Astrocyte (in vitro differentiated cells and primary cell): ENCODE measurements at regions not wholly inside any gene's neighbourhood (a gene's known extent, or its start where the extent isn't known, plus 50 kb on each side); places are given as distances from the start of the nearest gene placed in this dataset.

Source experiments
- DNase-seq: peaks from one replicate; pipeline ENCODE4 v3.0.0-alpha.2; 2010; ENCODE audit warnings: low read depth
- FAIRE-seq: peaks from 2 replicates; lab custom pipeline; 2011; peaks lifted over from hg19 to GRCh38; lab: Jason Lieb, UNC
- H2AFZ ChIP-seq: 2 replicates; pipeline ENCODE4 v1.6.0; 2012; ENCODE audit warnings: low read depth, low read length, inconsistent platforms
- H3K27ac ChIP-seq: 2 replicates; pipeline ENCODE4 v1.5.1; 2011; ENCODE audit warnings: low read depth, low read length, inconsistent platforms
- H3K27me3 ChIP-seq: 2 replicates; pipeline ENCODE4 v1.6.0; 2011; ENCODE audit warnings: low read length, inconsistent platforms; ENCODE audit not compliant: insufficient read depth
- H3K36me3 ChIP-seq: 2 replicates; pipeline ENCODE4 v1.5.1; 2011; ENCODE audit warnings: low read length, inconsistent platforms; ENCODE audit not compliant: insufficient read depth
- H3K4me1 ChIP-seq: 2 replicates; pipeline ENCODE4 v1.5.1; 2011; ENCODE audit warnings: low read length, inconsistent platforms; ENCODE audit not compliant: insufficient read depth
- H3K4me2 ChIP-seq: 2 replicates; pipeline ENCODE4 v1.6.0; 2012; ENCODE audit warnings: low read length, inconsistent platforms
- H3K4me3 ChIP-seq: 2 replicates; pipeline ENCODE4 v1.5.1; 2011; ENCODE audit warnings: low read depth, mild to moderate bottlenecking, low read length, inconsistent platforms; ENCODE audit not compliant: insufficient read depth
- H3K79me2 ChIP-seq: 2 replicates; pipeline ENCODE4 v1.6.0; 2012; ENCODE audit warnings: mild to moderate bottlenecking, low read length, inconsistent platforms; ENCODE audit not compliant: insufficient read depth
- H3K9ac ChIP-seq: 2 replicates; pipeline ENCODE4 v1.6.0; 2012; ENCODE audit warnings: mild to moderate bottlenecking, low read length, inconsistent platforms
- H3K9me3 ChIP-seq: 2 replicates; pipeline ENCODE4 v1.5.1; 2012; ENCODE audit warnings: low read depth, mild to moderate bottlenecking, low read length, inconsistent platforms; ENCODE audit not compliant: insufficient read depth
- H4K20me1 ChIP-seq: 2 replicates; pipeline ENCODE4 v1.6.0; 2012; ENCODE audit warnings: low read length, inconsistent platforms; ENCODE audit not compliant: insufficient read depth
- H3K27ac Mint-ChIP-seq: one replicate; pipeline ENCODE4 v1.8.0; 2021; ENCODE audit warnings: mild to moderate bottlenecking, mixed read lengths; ENCODE audit not compliant: unreplicated experiment
- H3K27me3 Mint-ChIP-seq: one replicate; pipeline ENCODE4 v1.8.0; 2021; ENCODE audit warnings: low read depth, mixed read lengths; ENCODE audit not compliant: unreplicated experiment
- H3K36me3 Mint-ChIP-seq: one replicate; pipeline ENCODE4 v1.8.0; 2021; ENCODE audit warnings: low read depth, mixed read lengths; ENCODE audit not compliant: unreplicated experiment
- H3K4me1 Mint-ChIP-seq: one replicate; pipeline ENCODE4 v1.8.0; 2021; ENCODE audit warnings: low read depth, mixed read lengths; ENCODE audit not compliant: unreplicated experiment
- H3K4me3 Mint-ChIP-seq: one replicate; pipeline ENCODE4 v1.8.0; 2021; ENCODE audit warnings: mild to moderate bottlenecking, moderate library complexity, mixed read lengths; ENCODE audit not compliant: unreplicated experiment
- H3K9me3 Mint-ChIP-seq: one replicate; pipeline ENCODE4 v1.8.0; 2021; ENCODE audit warnings: mild to moderate bottlenecking, mixed read lengths; ENCODE audit not compliant: unreplicated experiment
- EZH2 ChIP-seq: IDR thresholded peaks from 2 replicates; pipeline ENCODE4 v1.6.1; 2012; ENCODE audit warnings: mild to moderate bottlenecking, low read length, inconsistent platforms; ENCODE audit not compliant: insufficient read depth
- TF ChIP-seq, protein P1 (sequence below): IDR thresholded peaks from 2 replicates; pipeline ENCODE4 v1.5.1; 2011; ENCODE audit warnings: low read depth, mild to moderate bottlenecking, inconsistent platforms, low read length, moderate library complexity; ENCODE audit not compliant: insufficient read depth

DNA sequence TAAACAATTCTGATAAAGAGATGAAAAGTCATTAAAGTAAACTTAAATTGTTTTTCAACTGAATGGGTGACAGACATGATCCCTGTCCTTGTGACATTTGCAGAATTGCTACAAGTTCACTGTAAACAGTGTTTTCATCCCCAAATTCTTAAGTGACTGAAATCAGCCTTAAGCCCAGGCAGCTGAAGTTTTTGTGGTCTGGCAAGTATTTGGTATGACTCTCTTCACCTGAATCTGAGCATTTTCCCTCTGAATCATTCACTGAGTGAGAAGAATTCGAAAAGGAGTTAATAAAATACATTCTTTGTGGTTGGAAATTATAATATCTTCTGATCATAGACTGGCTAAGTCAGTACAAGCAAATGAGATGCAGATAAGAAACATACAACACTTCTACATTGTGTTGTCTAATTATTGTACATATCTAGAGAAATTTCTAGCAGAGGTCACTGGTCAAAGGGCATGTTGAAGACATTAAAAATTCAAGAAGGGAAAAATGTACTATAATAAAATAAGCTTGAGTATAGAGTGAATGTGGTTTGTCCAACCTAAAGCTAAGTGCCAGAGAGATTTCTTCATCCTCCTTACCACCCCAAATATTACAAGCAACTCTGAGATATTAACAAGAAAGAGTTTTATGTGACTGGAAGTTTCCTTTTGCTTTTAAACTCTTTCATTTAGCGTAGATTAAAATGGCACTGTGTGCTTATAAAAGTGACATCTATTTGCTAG, 177.8 kb upstream of the DIO2 start:
- H3K27ac Mint-ChIP-seq = peak overlapping the region; percentile 95
- Histone ChIP-seq H3K4me1 (peaks cover 38% of the 10 kb centered on the region), H3K79me2 (no peaks in the 10 kb centered on the region), H3K4me3 (no peak overlapping the region), H4K20me1 (no peaks in the 10 kb centered on the region), H3K4me2 (peak overlapping the region; percentile 54), H3K27ac (peak overlapping the region; percentile 86), H3K36me3 (no peaks in the 10 kb centered on the region), H3K9me3 (no peaks in the 10 kb centered on the region), H3K9ac (peak overlapping the region; percentile 63), H2AFZ (no peak overlapping the region), H3K27me3 (no peaks in the 10 kb centered on the region)
- H3K9me3 Mint-ChIP-seq = no peaks in the 10 kb centered on the region
- no peaks in the 10 kb centered on the region for H3K36me3 Mint-ChIP-seq
- FAIRE-seq (peak; percentile 100), DNase-seq (peak; percentile 98)
- no peak overlapping the region for H3K4me3 Mint-ChIP-seq
- peaks cover 46% of the 10 kb centered on the region for H3K4me1 Mint-ChIP-seq
- H3K27me3 Mint-ChIP-seq = no peaks in the 10 kb centered on the region
- TF ChIP-seq, protein P1, sequence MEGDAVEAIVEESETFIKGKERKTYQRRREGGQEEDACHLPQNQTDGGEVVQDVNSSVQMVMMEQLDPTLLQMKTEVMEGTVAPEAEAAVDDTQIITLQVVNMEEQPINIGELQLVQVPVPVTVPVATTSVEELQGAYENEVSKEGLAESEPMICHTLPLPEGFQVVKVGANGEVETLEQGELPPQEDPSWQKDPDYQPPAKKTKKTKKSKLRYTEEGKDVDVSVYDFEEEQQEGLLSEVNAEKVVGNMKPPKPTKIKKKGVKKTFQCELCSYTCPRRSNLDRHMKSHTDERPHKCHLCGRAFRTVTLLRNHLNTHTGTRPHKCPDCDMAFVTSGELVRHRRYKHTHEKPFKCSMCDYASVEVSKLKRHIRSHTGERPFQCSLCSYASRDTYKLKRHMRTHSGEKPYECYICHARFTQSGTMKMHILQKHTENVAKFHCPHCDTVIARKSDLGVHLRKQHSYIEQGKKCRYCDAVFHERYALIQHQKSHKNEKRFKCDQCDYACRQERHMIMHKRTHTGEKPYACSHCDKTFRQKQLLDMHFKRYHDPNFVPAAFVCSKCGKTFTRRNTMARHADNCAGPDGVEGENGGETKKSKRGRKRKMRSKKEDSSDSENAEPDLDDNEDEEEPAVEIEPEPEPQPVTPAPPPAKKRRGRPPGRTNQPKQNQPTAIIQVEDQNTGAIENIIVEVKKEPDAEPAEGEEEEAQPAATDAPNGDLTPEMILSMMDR = no peak
- no peak for TF ChIP-seq EZH2

DNA sequence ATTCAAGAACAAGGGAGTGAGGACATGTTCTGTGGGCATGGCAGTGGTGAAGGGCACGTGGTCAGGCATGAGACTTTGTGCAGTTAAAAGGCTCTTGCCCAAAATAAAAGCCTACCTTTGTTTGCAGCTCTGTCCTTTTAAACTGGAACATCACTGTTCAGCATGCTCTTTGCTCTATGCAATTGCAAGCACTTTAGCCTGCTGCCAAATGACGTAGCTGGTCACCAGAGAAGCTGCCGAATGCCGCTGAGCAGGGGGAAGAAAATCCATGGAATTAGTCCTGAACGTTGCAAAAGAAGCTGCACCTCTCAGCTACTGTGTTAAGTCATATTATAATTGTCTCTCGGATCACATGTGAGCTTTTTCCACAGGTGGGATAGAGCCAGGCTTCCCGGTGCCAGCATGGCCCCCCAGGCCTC, 176.3 kb upstream of the DIO2 start:
- no peak overlapping the region for H3K4me2 ChIP-seq
- Mint-ChIP-seq H3K4me3 (no peak overlapping the region), H3K4me1 (peaks cover 46% of the 10 kb centered on the region), H3K9me3 (no peaks in the 10 kb centered on the region), H3K27ac (peak overlapping the region; percentile 95), H3K27me3 (no peaks in the 10 kb centered on the region), H3K36me3 (no peaks in the 10 kb centered on the region)
- H2AFZ ChIP-seq = no peak overlapping the region
- peaks cover 38% of the 10 kb centered on the region for H3K4me1 ChIP-seq
- H3K79me2 ChIP-seq = no peaks in the 10 kb centered on the region
- no peak overlapping the region for H3K4me3 ChIP-seq
- no peak overlapping the region for H3K9ac ChIP-seq
- no peaks in the 10 kb centered on the region for H3K36me3 ChIP-seq
- no peaks in the 10 kb centered on the region for H3K9me3 ChIP-seq
- no peaks in the 10 kb centered on the region for H3K27me3 ChIP-seq
- FAIRE-seq (no peak), DNase-seq (peak; percentile 79)
- H4K20me1 ChIP-seq = no peaks in the 10 kb centered on the region
- TF ChIP-seq, protein P1 = no peak
- no peak for TF ChIP-seq EZH2
- peak overlapping the region; percentile 86 for H3K27ac ChIP-seq

DNA sequence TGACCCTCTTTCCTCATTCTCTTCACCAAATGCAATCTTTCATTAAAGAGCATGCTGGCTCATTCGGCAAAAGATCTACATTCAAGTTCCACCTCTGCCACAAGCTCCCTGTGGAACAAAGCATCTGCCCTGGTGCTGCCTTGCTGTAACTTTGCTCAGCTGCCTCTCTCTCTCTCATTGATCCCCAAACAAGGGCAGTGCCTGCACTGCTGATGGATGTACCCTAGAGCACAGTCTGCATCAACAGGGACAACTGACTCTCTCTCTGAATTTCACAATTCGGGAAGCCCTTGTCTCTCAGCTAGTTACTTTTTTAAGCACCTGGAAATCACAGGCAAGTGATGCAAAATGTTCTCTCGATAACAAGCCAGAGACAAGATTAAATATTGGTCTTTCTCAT, 174.0 kb upstream of the DIO2 start:
- Mint-ChIP-seq H3K27me3 (no peaks in the 10 kb centered on the region), H3K4me1 (peaks cover 36% of the 10 kb centered on the region), H3K27ac (no peak overlapping the region), H3K4me3 (no peak overlapping the region), H3K9me3 (no peaks in the 10 kb centered on the region), H3K36me3 (no peaks in the 10 kb centered on the region)
- Histone ChIP-seq H4K20me1 (no peaks in the 10 kb centered on the region), H3K4me3 (no peak overlapping the region), H3K4me2 (no peak overlapping the region), H3K4me1 (peaks cover 26% of the 10 kb centered on the region), H3K27me3 (no peaks in the 10 kb centered on the region), H3K36me3 (no peaks in the 10 kb centered on the region), H2AFZ (peak overlapping the region; percentile 2), H3K9ac (no peak overlapping the region), H3K9me3 (no peaks in the 10 kb centered on the region), H3K79me2 (no peaks in the 10 kb centered on the region), H3K27ac (no peak overlapping the region)
- FAIRE-seq = no peak
- DNase-seq = no peak
- no peak for TF ChIP-seq EZH2
- TF ChIP-seq, protein P1 = no peak
